OCI-LY1 (cell line): ENCODE measurements at regions not wholly inside any gene's neighbourhood (a gene's known extent, or its start where the extent isn't known, plus 50 kb on each side); places are given as distances from the start of the nearest gene placed in this dataset.

ENCODE experiments used
- CTCF ChIP-seq: fragments of 200-600 bp; sonication (generic), shearing (Covaris generic); IDR thresholded peaks from 2 replicates; pipeline ENCODE4 v1.5.1; 2017; ENCODE audit warnings: mild to moderate bottlenecking, antibody characterized with exemption, low read length, moderate library complexity, mixed read lengths
- EZH2 ChIP-seq: fragments of 200-600 bp; sonication (generic), shearing (Covaris generic); IDR thresholded peaks from 2 replicates; pipeline ENCODE4 v1.8.0; 2017; ENCODE audit warnings: borderline replicate concordance, mixed run types, mild to moderate bottlenecking, antibody characterized with exemption, low read length, moderate library complexity, mixed read lengths

GRCh38 chr20:22371843-22372242, 212.5 kb downstream of the FOXA2 start:
- no peak for TF ChIP-seq CTCF
- no peak for TF ChIP-seq EZH2
